Erythroblast (primary cell): ENCODE measurements at regions not wholly inside any gene's neighbourhood (a gene's known extent, or its start where the extent isn't known, plus 50 kb on each side); places are given as distances from the start of the nearest gene placed in this dataset.

Experiments
- GATA1 ChIP-seq: IDR thresholded peaks from 2 replicates; pipeline ENCODE4 v1.6.1; 2011; ENCODE audit warnings: low read depth, mild to moderate bottlenecking, control low read depth, low read length, moderate library complexity
- POLR2A ChIP-seq: IDR thresholded peaks from 2 replicates; pipeline ENCODE4 v1.6.1; 2011; ENCODE audit warnings: mild to moderate bottlenecking, low read length

DNA sequence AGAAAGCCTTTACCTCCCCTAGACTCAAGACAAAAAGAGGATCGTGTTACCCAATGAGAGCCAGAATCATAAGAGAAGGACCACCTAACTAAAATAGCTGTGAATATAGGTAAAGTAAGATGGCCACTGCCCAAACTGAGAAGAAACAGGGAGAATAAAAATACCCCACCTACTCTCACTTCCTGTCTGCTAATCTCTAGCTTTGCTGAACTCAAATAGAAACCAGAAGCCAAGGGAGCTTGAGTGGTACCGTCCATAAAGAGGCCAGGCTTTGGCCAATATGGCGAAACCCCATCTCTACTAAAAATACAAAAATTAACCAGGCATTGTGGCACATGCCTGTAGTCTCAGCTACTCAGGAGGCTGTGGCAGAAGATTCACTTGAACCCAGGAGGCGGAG lies 123.0 kb upstream of the FST start:
- TF ChIP-seq POLR2A, result no peak
- TF ChIP-seq GATA1, result no peak
